Tibial nerve (tissue), 4 donors: ENCODE measurements at regions not wholly inside any gene's neighbourhood (a gene's known extent, or its start where the extent isn't known, plus 50 kb on each side); places are given as distances from the start of the nearest gene placed in this dataset.
"Not testable (repeated sequence)": the region's sequence is repeated elsewhere in the genome, so short reads cannot be mapped to it uniquely, and the experiment has no call there.

Experiments used
- DNase-seq, 2 donors: peaks; one replicate each; pipeline ENCODE4 v3.0.0-alpha.2; 2019; ENCODE audit warnings: low spot score in 2 of 2
- H3K27ac ChIP-seq, 4 donors: fragments of 200-600 bp; sonication (generic) in 3 of 4; one replicate each; pipeline ENCODE4 v1.5.1; 2017 to 2019; ENCODE audit warnings: mild to moderate bottlenecking in 1 of 4
- H3K27me3 ChIP-seq, 2 donors: fragments of 200-600 bp; sonication (generic) in 1 of 2; one replicate each; pipeline versions ENCODE4 v1.5.1 to v1.6.0; 2017 to 2019
- H3K36me3 ChIP-seq, 3 donors: fragments of 200-600 bp; sonication (generic); one replicate each; pipeline ENCODE4 v1.5.1; 2018 to 2019
- H3K4me1 ChIP-seq, 4 donors: fragments of 200-600 bp; sonication (generic) in 3 of 4; one replicate each; pipeline ENCODE4 v1.5.1; 2017 to 2019
- H3K4me3 ChIP-seq, 4 donors: fragments of 200-600 bp; sonication (generic) in 3 of 4; one replicate each; pipeline ENCODE4 v1.5.1; 2017 to 2019; ENCODE audit warnings: mild to moderate bottlenecking in 1 of 4, moderate library complexity in 1 of 4
- H3K9me3 ChIP-seq, 4 donors: fragments of 200-600 bp; sonication (generic) in 3 of 4; one replicate each; pipeline ENCODE4 v1.5.1; 2017 to 2019
- CTCF ChIP-seq, 5 experiments: fragments of 200-600 bp in 3 of 5; fragments of 450-650 bp in 2 of 5; sonication (generic) in 3 of 5; IDR thresholded peaks; one replicate each; pipeline ENCODE4 v1.5.1; 2016 to 2019; ENCODE audit warnings: antibody characterized with exemption in 5 of 5, mild to moderate bottlenecking in 3 of 5, moderate library complexity in 2 of 5
- EP300 ChIP-seq, 2 donors: sonication (generic); formaldehyde crosslinking; IDR thresholded peaks; one replicate each; pipeline ENCODE4 v1.6.1; 2017; ENCODE audit warnings: antibody characterized with exemption in 2 of 2, mild to moderate bottlenecking in 1 of 2
- POLR2A ChIP-seq, 2 donors: fragments of 450-650 bp; IDR thresholded peaks; one replicate each; pipeline ENCODE4 v1.6.1; 2017; ENCODE audit warnings: antibody characterized with exemption in 2 of 2, mild to moderate bottlenecking in 2 of 2, moderate library complexity in 2 of 2
- WGBS, 2 donors: methylation state at CpG; one replicate each; pipeline ENCODE4 v1.1.5; 2018; 5-methylcytosine and 5-hydroxymethylcytosine counted together

- 87 to 93% methylated on average over 4 of the region's 4 CpGs for WGBS, 2 donors
- Histone ChIP-seq H3K9me3 (peaks cover 0 to 5% (median 0%) of the 10 kb centered on the region in 4 donors), H3K4me1 (no peaks in the 10 kb centered on the region), H3K27ac (no peak overlapping the region), H3K27me3 (no peaks in the 10 kb centered on the region), H3K4me3 (no peak overlapping the region), H3K36me3 (no peaks in the 10 kb centered on the region)
- DNase-seq: no peak
- no peak for TF ChIP-seq EP300 (IDR thresholded peaks at IDR 0.05)
- TF ChIP-seq POLR2A (IDR thresholded peaks at IDR 0.05): no peak
- no peak for TF ChIP-seq CTCF (IDR thresholded peaks at IDR 0.05)
These were observed 554.3 kb downstream of the NTRK3 start for GRCh38 chr15:87702270-87702669.

GRCh38 chr15:87698467-87698866 is 558.1 kb downstream of the NTRK3 start:
- H3K27me3 ChIP-seq, H3K9me3 ChIP-seq, H3K27ac ChIP-seq, H3K4me1 ChIP-seq, DNase-seq, H3K36me3 ChIP-seq, H3K4me3 ChIP-seq: not testable (repeated sequence)
- WGBS, 2 donors: 84 to 92% methylated on average over 2 of the region's 2 CpGs

- H3K4me1 ChIP-seq: no peaks in the 10 kb centered on the region
- TF ChIP-seq POLR2A (IDR thresholded peaks at IDR 0.05) (no peak), EP300 (IDR thresholded peaks at IDR 0.05) (no peak), CTCF (IDR thresholded peaks at IDR 0.05) (no peak)
- no peak overlapping the region for H3K4me3 ChIP-seq
- no peak overlapping the region for H3K27ac ChIP-seq
- 69 to 87% methylated on average over 1 of the region's 1 CpG for WGBS, 2 donors
- H3K36me3 ChIP-seq: no peaks in the 10 kb centered on the region
- no peak for DNase-seq
- no peaks in the 10 kb centered on the region for H3K27me3 ChIP-seq
- peaks cover 0 to 29% (median 0%) of the 10 kb centered on the region in 4 donors for H3K9me3 ChIP-seq
These were observed 566.8 kb downstream of the NTRK3 start for GRCh38 chr15:87689716-87690115.

- Histone ChIP-seq H3K9me3 (peaks cover 0 to 26% (median 0%) of the 10 kb centered on the region in 4 donors), H3K4me3 (no peak overlapping the region), H3K36me3 (no peaks in the 10 kb centered on the region), H3K27ac (no peak overlapping the region), H3K4me1 (no peaks in the 10 kb centered on the region), H3K27me3 (no peaks in the 10 kb centered on the region)
- DNase-seq: no peak
- TF ChIP-seq POLR2A (IDR thresholded peaks at IDR 0.05): no peak
- TF ChIP-seq CTCF (IDR thresholded peaks at IDR 0.05): no peak
- no peak for TF ChIP-seq EP300 (IDR thresholded peaks at IDR 0.05)
- 93 to 95% methylated on average over 7 of the region's 7 CpGs for WGBS, 2 donors
These were observed 569.0 kb downstream of the NTRK3 start for GRCh38 chr15:87687523-87687870.

- no peak for TF ChIP-seq EP300 (IDR thresholded peaks at IDR 0.05)
- TF ChIP-seq POLR2A (IDR thresholded peaks at IDR 0.05): no peak
- no peak for TF ChIP-seq CTCF (IDR thresholded peaks at IDR 0.05)
- H3K36me3 ChIP-seq: no peaks in the 10 kb centered on the region
- 90 to 93% methylated on average over 4 of the region's 4 CpGs for WGBS, 2 donors
- no peak overlapping the region for H3K27ac ChIP-seq
- no peak for DNase-seq
- H3K9me3 ChIP-seq: peaks cover 0 to 21% (median 0%) of the 10 kb centered on the region in 4 donors
- H3K4me3 ChIP-seq: no peak overlapping the region
- no peaks in the 10 kb centered on the region for H3K4me1 ChIP-seq
- H3K27me3 ChIP-seq: no peaks in the 10 kb centered on the region
These were observed 569.6 kb downstream of the NTRK3 start for GRCh38 chr15:87686841-87687522.

DNA sequence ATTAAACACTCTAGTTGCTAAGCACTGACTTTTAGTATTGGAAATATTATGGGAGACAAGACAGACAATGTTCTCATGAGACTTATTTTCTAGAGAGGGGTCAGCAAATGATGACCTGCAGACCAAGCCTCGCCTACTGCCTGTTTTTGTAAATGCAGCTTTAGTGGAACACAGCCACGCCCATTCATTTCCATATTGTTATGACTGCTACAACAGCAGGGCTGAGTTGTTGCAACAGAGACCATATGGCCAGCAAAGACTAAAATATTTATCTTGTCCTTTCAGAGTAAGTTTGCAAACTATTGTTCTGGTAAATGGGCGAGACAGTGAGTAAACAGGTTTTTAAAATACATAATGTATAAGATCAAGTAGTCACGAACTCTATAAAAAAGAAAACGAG is 570.2 kb downstream of the NTRK3 start:
- H3K4me1 ChIP-seq: no peaks in the 10 kb centered on the region
- H3K9me3 ChIP-seq: peaks cover 0 to 14% (median 0%) of the 10 kb centered on the region in 4 donors
- TF ChIP-seq EP300 (IDR thresholded peaks at IDR 0.05): no peak
- TF ChIP-seq POLR2A (IDR thresholded peaks at IDR 0.05): no peak
- no peak for TF ChIP-seq CTCF (IDR thresholded peaks at IDR 0.05)
- H3K4me3 ChIP-seq: no peak overlapping the region
- WGBS, 2 donors: 71 to 80% methylated on average over 5 of the region's 5 CpGs
- DNase-seq: no peak
- no peaks in the 10 kb centered on the region for H3K36me3 ChIP-seq
- H3K27ac ChIP-seq: no peak overlapping the region
- H3K27me3 ChIP-seq: no peaks in the 10 kb centered on the region
